NCI-H748 (cell line): ENCODE measurements at regions not wholly inside any gene's neighbourhood (a gene's known extent, or its start where the extent isn't known, plus 50 kb on each side); places are given as distances from the start of the nearest gene placed in this dataset.

Experiments used
- DNase-seq: peaks from one replicate; lab custom pipeline; 2025; ENCODE audit not compliant: unreplicated experiment; lab: John Stamatoyannopoulos, UW

DNA sequence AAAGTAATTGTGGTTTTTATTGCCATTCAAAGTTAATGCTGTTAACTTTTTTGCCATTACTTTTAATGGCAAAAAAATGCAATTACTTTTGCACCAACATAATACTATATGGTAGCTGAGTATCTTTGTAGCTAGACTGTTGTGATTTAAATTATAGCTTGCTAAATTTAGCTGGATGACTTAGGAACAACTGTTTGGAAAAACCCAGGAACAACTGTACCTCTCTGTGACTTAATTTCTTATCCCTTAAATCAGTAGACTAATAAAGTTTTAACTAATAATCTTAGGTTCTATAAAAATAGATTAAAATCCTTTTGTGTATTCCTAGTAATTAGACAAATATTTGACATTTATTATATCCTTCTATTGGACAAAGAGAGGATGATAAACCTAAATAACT is 268.2 kb downstream of the TENT5A start:
- DNase-seq, result no peak

DNA sequence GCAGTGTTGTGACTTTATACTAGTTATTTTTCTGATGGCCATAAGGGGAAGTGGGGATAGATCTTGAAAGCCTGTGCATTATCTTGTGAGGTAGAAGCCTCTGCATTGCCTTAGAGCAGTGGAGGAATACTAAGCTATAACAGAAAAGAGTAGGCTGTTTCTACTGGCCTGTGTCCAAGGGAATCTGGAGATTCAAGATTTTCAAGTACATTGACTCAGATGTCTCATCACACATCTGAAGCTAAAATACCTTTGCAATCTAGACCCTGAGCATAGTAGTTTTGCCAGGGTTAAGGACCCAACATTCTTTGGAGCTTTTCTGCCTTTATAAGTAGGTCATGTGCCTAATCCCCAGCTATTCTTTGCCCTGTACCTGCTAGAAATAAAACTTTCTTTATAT is 272.3 kb downstream of the TENT5A start:
- no peak for DNase-seq

DNA sequence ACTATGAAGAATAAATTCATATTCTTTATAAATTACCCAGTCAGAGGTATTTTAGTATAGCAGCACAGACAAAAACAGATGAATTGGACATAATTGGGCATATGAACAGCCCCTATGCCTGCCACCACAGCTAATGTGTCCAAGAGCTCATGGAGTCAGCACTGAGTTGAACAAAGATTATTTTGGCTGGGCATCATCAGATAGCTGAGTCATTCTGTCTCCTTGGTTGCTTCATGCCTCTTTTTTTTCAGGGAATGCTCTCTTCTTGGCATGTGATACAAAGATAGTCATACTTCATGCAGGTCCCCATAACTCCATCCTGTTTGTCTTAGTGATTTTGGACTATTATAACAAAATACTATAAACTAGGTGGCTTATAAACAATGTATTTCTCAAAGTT is 275.6 kb downstream of the TENT5A start:
- DNase-seq, result no peak

DNA sequence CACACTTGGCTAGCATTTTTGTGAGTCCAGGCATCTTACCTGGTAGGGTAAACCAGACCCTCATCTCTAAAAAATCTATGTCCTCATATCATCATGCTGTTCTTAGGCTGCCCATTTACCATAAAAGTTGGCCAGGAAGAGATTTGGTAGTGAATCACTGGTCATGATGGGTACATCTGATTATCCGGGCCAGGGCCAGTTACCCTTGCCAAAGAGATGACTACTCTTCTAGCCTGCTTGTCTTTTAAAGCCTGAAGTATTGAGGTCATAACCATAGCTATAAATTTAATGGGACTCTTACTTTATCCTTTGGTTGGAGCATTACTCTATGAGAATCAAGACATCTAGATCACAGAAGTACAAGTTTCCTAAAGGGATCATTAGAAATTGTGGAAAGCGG is 276.8 kb downstream of the TENT5A start:
- no peak for DNase-seq

DNA sequence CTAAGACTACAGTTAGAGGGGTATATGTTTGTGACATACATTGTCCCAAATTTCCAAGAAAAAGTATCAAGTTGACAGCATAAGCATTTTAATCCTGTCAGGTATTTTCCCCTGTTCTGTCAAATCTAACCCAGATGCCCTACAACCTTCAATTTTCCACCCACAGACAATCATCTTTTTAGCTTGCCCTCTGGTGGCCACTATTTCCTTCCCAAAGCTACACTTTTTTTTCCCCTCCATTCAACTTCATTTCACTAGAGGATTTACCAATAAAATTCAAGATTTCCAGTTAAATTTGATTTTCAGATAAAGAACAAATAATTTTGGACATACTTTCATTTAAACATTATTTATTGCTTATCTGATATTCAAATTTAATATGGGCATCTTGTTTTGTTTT is 286.6 kb downstream of the TENT5A start:
- DNase-seq, result peak; percentile 52

DNA sequence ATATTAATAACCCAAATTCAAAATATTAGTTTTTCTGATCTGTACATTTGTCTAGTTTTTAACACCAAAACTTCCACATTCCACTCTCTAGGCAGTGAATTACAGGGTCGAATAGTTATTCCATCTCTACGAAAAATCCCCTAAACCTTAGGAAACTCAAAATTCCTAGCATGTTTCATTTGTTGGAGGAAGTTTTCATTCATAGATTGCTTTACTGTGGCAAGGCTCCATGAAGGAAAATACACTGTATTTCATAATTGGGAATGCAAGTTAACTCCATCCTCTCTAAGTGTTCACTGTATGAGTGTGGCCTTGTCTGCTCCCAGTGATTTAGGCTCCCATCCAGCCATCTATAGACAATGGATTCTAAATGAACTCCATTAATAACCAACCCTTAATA is 296.1 kb downstream of the TENT5A start:
- DNase-seq, result no peak

DNA sequence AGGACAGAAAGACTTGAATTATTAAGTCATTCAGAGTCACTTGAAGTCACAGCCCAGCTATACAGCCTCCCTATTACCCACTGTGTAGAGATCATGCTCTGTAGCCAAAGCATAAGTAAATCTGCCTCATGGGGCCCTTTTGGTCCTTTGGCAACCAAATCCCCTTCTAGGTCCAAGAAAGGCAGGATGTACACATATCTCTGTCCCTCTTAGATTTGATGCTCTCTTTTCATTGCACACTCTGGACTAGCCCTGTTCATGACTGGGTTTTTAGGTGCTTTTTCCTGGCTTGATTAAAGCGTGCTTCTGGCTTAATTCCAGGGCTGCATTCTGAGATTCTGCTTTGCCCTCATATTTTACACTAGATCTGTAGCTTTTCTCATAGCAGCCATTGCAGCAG is 296.8 kb downstream of the TENT5A start:
- no peak for DNase-seq

DNA sequence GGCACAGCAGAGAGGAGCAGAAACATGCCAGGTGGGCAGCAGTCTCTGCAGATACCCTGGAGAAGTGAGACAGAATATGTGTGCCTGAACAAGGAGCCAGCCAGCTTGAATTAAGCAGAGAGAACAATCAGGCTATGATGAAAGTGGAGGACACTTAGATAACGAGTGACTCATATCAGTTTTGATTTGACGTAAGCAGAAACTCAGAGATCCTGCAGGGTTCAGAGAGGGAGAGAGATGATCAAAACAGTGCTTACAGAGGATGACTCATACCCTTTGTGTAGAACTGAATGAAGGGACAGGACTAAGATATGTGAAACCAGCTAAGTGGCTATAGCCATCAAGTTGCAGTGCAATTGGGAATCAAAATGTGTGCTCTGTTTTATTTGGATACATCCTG is 300.7 kb downstream of the TENT5A start:
- peak; percentile 41 for DNase-seq

DNA sequence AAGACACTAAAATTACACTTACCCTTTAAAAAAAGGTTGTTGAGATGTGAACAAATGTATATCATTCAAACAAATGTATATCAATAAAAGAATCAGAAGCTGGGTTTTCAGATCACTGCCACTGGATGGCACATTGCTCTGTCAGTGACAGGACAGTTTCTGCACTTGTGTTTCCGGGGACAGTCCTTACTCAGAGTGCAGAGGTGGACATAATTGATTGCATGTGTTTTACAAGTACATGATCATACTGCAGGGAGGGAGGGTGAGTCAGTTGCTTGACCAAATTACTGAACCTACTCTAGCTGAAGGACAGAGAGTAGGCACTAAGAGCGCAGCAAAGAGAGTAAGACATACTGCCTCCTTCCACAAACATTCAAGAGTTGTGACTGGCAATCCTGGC is 302.3 kb downstream of the TENT5A start:
- no peak for DNase-seq

DNA sequence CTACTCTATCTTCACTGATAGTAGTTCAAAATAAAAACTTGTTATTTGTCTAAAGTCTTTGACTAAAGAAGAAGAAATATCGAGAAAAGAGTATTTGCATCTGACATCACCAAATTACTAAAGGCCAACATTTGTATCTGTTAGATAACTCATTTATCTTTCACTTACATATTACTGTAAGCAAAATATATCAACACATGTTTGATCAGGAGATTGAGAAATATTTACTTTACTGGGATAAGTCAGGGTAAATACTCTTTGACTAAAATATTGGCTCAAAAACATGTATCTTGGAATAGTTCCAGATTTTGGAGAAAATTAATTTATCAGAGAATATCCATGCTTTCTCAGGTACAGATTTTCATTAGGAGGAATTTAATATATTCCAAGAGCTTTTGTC is 306.0 kb downstream of the TENT5A start:
- no peak for DNase-seq

DNA sequence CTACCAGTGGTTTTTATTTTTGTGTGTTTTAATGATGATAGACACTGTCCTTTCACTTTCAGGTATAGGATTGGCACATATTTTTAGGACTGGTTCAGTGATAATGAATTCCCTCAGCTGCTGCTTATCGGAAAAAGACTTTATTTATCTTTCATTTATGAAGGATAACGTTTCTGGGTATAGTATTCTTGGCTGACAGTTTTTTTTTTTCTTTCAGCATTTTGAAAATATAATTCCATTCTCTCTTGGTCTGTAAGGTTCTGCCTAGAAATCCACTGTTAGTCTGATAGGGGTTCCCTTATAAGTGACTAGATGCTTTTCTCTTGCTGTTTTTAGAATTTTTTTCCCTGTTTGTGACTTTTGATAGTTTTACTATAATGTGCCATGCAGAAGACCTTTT is 313.1 kb downstream of the TENT5A start:
- DNase-seq, result no peak

DNA sequence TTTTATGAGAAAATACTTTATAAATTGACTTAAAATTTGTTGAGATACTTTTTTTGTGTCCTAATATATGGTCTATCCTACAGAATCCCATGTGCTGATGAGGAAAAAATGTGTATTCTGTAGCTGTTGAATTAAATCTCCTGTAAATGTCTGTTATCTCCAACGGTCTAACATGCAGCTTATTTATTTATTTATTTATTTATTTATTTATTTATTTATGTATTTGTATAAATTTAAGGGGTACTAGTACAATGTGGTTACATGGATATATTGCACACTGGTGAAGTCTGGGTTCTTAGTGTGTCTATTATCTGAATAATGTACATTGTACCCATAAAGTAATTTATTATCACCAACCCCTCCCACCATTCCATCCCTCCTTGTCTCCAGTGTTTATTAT is 315.5 kb downstream of the TENT5A start:
- no peak for DNase-seq

DNA sequence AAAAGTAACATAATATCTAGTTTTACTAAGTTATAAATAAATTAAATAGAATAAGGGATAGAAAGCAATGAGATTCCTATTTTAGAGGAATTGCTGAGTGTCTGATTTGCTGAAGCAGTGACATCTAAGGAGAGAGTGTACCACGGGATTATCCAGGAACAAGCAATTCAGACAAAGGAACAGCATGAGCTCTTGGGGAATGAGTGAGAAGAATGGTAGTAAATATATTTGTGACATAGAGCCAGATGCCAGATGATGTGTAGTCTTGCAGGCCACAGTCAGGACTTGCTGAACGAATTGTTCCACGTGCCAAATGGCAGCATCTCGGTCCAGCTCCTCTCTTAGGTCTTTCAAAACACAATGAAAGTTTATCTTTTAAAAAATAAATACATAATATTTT is 339.2 kb downstream of the TENT5A start:
- no peak for DNase-seq

DNA sequence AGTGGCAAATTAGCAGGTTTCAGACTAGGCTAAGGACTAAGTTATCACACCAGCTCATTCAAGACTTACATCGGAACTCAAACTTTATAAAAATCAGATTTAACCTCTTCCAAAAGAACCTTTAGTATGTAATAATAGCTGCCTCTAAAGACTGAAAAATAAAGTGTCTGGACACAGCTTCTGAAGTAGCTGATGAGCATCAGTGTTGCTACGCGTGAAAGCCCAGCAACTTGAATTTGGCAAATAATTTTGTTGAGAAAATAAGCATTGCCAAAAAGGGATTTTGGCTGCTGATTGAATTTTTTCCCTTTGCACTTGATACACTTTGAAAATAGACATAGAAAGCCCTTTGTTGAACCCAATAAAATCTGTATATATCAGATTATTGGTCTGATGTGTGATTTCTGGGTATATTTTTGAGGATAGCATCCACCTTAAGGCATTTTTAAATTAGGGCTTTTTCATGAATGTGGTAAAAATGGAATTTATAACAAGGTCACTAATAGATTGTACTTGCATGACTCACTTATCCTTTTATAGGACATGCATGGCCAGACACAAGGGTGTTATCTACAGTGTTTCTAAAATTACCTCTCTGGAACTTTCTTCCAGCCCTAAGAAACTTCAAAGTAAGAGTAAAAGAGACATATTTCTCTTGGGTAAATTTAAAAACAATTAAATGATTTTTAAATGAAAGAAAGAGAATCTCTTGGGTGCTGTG is 350.4 kb downstream of the TENT5A start:
- DNase-seq, result no peak

DNA sequence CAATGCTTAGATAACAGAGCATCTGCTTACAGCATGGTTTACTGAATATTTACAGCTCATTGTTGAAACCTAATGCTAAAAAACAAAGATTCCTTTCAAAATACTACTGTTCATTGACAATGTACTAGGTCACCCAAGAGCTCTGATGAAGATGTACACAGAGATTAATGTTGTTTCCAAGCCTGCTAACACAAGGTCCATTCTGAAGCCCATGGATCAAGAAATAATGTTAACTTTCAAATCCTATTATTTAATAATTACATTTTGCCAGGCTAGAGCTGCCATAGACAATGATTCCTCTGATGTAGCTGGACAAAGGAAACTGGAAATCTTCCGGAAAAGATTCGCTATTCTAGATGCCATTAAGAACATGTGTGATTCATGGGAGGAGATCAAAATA is 355.6 kb downstream of the TENT5A start:
- no peak for DNase-seq

DNA sequence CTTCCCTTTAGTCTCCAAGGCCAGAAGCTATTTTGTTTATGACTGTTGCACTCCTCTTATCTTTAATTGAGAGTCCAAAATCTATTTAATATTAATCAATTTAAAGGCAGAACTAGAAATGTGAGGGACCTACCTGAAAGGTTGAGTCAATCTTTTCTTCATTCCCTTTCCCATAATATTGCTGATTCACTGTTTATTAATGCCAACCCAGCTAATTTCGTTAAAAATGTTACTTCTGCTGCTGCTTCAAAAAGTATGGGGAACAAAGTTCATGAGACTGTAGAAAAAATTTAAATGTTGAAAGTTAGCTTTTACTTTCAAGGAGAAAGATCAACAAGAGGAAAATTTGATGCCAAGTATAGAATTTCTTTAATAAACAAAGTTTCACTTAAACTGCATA is 365.3 kb downstream of the TENT5A start:
- no peak for DNase-seq

DNA sequence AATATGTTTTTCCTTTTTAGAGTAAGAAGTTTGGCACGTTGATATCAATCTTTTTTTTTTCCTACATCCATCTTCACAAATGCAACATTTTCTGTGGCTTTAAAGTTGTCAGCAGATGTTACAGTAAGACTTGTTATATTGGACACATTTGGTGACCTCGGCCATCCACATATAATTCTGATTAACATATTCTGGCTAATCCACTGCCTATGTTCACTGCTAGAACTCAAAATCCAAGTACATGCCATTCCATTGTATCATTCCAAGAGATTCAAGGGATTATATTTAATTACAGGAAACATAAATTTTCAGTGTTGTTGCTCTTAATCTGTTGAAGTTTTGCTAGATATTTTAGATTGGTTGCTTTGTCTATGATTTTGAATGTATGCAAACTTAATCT is 367.6 kb downstream of the TENT5A start:
- no peak for DNase-seq

DNA sequence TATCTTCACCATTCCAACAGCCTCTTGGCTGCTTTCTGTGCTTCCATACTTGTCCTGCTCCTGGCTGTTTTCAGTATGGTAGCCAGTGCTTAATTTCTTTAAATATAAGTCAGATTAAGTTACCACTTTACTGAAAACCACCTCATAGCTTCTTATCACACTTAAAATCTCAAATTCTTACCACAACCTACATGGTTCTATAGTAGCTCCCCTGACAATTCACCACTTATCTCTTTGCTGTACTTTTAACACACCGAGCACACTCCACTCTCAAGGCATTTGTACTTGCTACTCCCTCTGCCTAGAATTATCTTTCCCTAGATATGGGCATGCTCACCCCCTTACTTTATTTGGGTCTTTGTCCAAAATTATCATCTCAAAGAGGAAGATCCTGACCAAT is 369.0 kb downstream of the TENT5A start:
- no peak for DNase-seq

DNA sequence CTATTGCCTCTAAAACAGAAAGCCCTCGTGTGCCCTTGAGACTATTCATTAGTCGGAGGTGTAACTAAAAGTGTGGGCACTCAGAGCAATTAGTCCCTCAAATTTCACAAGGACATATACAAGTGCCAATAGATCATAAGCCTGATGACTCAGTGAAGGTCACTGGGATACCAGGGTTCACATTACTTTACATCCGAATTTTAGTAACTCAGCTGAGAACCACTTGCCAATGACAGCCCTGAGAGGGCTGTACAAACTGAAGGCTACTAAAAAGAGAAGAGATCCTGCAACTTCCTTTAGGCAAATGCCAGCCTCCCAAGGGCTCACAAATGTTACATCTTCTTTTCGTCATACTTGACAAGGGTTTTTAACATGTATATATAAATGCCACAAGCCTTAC is 369.6 kb downstream of the TENT5A start:
- DNase-seq, result no peak

DNA sequence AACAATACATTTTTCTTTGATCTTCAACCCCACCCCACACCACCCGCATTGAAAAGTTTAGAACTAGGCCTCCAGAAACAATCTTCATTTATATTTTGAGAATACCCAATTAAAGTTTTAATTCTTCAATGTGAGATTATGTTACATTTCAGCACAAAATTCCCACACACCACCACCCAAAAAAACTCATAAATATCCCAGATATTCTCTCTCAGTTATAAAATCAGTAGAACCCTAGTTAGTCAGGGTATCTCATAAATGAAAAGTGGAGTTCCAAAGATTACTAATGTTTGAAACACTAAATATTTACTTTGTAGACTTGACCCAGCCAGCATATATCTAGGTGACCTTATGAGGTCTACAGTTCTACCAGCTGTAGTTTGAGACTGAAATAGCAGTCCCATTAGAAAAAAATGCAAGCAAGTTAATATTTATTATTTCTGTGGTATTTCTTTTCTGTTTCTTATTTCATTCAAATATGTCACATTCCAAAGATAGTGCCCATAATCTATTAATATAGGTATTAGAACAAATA is 371.0 kb downstream of the TENT5A start:
- DNase-seq, result no peak

DNA sequence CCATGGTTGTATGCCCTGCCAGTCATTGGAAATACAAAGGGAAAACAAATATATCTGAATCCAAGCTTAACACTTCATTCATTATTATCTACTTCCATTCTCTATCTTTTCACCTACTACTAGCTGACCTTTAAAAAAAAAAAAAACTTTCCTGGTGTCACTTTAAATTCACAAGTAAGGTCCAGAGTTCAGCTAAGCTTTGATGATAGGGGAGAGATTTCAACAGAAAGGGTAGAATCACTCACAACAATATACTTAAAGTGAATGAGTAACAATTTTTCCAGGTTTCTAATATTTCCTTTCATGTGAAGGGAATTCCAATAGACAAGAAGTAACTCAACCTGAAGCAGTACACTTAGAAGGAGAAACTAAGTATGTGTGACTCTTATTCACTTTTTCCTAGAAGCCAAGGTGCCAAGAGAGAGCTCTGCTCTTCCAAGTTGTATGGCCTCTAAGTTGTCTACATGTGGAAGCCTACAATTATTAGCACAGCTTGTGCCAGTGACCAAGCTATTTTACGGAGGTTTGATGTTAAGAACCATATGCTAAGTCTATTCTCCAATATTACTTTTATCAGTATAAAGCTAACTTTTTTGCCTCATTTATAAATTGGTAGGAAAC is 371.7 kb downstream of the TENT5A start:
- DNase-seq, result no peak

DNA sequence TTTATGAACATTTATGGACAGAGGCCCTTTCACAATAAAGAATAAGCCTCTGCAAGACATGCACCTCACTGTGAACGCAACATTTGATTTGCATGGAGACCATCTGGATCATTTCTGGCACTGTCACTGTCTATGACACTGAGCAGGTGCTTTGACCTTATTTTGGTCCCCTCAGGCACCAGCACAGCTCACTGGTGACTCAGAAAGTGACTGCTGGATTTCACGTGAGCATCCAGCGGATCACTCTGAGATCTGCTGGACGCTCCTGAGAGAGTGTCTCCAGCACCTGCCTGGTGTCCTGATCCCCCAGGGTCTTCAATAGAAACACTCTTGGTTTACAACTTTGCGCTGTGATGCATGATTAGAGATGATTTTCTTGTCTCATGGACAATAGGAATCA is 375.7 kb downstream of the TENT5A start:
- no peak for DNase-seq

DNA sequence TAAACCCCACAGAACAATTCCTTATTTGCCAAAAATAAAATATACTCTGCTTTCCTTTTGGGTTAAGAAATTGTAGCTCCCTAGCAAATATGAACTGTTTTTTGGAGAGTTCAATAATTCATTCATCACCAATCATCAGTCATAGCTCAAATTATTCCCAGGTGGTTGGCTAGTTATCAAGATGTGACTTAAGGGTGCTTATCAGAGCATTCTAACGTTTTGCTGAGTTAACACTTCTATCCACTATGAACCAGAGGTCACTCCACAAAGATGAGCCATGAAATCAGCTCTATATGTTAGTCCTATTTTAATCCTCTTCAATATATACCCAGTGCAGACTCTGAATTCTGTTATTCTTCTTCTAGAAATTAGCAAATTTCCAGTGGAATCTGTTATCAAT is 379.1 kb downstream of the TENT5A start:
- DNase-seq, result no peak
